Stomach (tissue), 4 donors: ENCODE measurements at regions not wholly inside any gene's neighbourhood (a gene's known extent, or its start where the extent isn't known, plus 50 kb on each side); places are given as distances from the start of the nearest gene placed in this dataset.

Source experiments
- CTCF ChIP-seq, 7 experiments: fragments of 450-650 bp in 4 of 7; fragments of 200-600 bp in 3 of 7; sonication (generic) in 3 of 7; IDR thresholded peaks; one replicate each; pipeline ENCODE4 v1.5.1; 2016 to 2019; ENCODE audit warnings: antibody characterized with exemption in 7 of 7, control low read depth in 2 of 7, mild to moderate bottlenecking in 1 of 7
- EP300 ChIP-seq: sonication (generic); formaldehyde crosslinking; IDR thresholded peaks from one replicate; pipeline ENCODE4 v1.6.1; 2017; ENCODE audit warnings: antibody characterized with exemption
- POLR2A ChIP-seq, 4 donors: fragments of 450-650 bp; IDR thresholded peaks; one replicate each; pipeline ENCODE4 v1.6.1; 2016; ENCODE audit warnings: antibody characterized with exemption in 4 of 4, control low read depth in 2 of 4, mild to moderate bottlenecking in 1 of 4, moderate library complexity in 1 of 4
- POLR2AphosphoS5 ChIP-seq, 3 donors: sonication (generic); formaldehyde crosslinking; IDR thresholded peaks; one replicate each; pipeline ENCODE4 v1.6.1; 2016; ENCODE audit warnings: antibody characterized with exemption in 3 of 3

GRCh38 chr4:111755571-111755970, 389.7 kb upstream of the FAM241A start:
- TF ChIP-seq POLR2A (IDR thresholded peaks at IDR 0.05) (no peak), CTCF (IDR thresholded peaks at IDR 0.05) (no peak), POLR2AphosphoS5 (IDR thresholded peaks at IDR 0.05) (no peak), EP300 (no peak)
